ENCODE measurements at regions not wholly inside any gene's neighbourhood (a gene's known extent, or its start where the extent isn't known, plus 50 kb on each side); places are given as distances from the start of the nearest gene placed in this dataset.

DNA sequence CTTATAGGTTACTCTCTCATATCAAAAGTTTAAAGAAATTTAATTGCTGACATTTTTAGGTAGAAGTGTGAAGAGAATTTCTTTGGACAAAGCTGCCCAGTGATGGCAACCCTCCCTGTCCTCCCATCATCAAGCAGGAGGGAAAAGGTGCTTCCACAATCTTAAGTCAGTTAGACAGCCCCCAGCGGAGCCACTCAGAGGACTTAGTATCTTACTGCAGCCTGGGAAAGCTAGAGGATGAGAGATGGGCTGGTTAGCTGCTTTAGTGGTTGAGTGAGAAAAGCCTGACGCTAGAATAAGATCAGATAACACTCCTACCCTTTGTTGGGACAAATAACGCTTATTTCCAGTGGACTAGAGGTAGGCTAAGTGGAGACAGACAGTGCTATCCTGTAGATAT, 227.1 kb downstream of the RFPL4B start:
- Histone ChIP-seq H3K27ac (ENCODE audit: low read depth in 2 of 2, low read length in 1 of 2) (no peak overlapping the region), H3F3A (replicated peaks; ENCODE audit: insufficient read depth) (no peaks in the 10 kb centered on the region), H3K79me2 (ENCODE audit: insufficient read depth) (no peaks in the 10 kb centered on the region), H2AFZ (ENCODE audit: low read depth) (no peak overlapping the region), H3K4me3 (ENCODE audit: low read depth in 2 of 2, low read length in 1 of 2) (no peak overlapping the region), H3K36me3 (replicated peaks in 1 of 2; ENCODE audit: control insufficient read depth in 1 of 2, insufficient read depth in 2 of 2, low read length in 1 of 2) (no peaks in the 10 kb centered on the region), H4K20me1 (ENCODE audit: insufficient read depth) (no peaks in the 10 kb centered on the region), H3K4me2 (no peak overlapping the region), H3K9ac (no peak overlapping the region), H3K4me1 (ENCODE audit: control insufficient read depth in 1 of 2, insufficient read depth in 2 of 2, low read depth in 1 of 2, low read length in 1 of 2) (peaks cover 0 to 6% of the 10 kb centered on the region in 2 experiments; a peak in 1 of 4 replicates), H3K9me2 (peaks cover 3% of the 10 kb centered on the region; the same call in 1 of the 2 replicates), H3K27me3 (ENCODE audit: insufficient read depth) (no peaks in the 10 kb centered on the region), H3K9me3 (no peaks in the 10 kb centered on the region)
- 88% methylated on average over 3 of the region's 3 CpGs for WGBS (ENCODE audit: low lambda C conversion rate)
- CTCF ChIA-PET, result interaction anchor here (1.4 kb wide), 1 partner anchor 9 kb away, joined by 3 read pairs; no protein-coding TSS in a partner anchor
- POLR2A ChIA-PET, result no interaction called here
- no peak for DNase-seq
- TF ChIP-seq TAF1 (IDR thresholded peaks at IDR 0.05; ENCODE audit: borderline replicate concordance, low read depth, low read length), result no peak
- TF ChIP-seq, protein P1, sequence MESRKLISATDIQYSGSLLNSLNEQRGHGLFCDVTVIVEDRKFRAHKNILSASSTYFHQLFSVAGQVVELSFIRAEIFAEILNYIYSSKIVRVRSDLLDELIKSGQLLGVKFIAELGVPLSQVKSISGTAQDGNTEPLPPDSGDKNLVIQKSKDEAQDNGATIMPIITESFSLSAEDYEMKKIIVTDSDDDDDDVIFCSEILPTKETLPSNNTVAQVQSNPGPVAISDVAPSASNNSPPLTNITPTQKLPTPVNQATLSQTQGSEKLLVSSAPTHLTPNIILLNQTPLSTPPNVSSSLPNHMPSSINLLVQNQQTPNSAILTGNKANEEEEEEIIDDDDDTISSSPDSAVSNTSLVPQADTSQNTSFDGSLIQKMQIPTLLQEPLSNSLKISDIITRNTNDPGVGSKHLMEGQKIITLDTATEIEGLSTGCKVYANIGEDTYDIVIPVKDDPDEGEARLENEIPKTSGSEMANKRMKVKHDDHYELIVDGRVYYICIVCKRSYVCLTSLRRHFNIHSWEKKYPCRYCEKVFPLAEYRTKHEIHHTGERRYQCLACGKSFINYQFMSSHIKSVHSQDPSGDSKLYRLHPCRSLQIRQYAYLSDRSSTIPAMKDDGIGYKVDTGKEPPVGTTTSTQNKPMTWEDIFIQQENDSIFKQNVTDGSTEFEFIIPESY (IDR thresholded peaks at IDR 0.05; ENCODE audit: borderline replicate concordance, low read depth), result no peak
- no peak for TF ChIP-seq TEAD4 (IDR thresholded peaks at IDR 0.05; ENCODE audit: borderline replicate concordance, insufficient read depth)
- TF ChIP-seq, protein P2, sequence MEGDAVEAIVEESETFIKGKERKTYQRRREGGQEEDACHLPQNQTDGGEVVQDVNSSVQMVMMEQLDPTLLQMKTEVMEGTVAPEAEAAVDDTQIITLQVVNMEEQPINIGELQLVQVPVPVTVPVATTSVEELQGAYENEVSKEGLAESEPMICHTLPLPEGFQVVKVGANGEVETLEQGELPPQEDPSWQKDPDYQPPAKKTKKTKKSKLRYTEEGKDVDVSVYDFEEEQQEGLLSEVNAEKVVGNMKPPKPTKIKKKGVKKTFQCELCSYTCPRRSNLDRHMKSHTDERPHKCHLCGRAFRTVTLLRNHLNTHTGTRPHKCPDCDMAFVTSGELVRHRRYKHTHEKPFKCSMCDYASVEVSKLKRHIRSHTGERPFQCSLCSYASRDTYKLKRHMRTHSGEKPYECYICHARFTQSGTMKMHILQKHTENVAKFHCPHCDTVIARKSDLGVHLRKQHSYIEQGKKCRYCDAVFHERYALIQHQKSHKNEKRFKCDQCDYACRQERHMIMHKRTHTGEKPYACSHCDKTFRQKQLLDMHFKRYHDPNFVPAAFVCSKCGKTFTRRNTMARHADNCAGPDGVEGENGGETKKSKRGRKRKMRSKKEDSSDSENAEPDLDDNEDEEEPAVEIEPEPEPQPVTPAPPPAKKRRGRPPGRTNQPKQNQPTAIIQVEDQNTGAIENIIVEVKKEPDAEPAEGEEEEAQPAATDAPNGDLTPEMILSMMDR (IDR thresholded peaks at IDR 0.05), result no peak
- TF ChIP-seq JUND (IDR thresholded peaks at IDR 0.05), result no peak
- TF ChIP-seq, protein P3, sequence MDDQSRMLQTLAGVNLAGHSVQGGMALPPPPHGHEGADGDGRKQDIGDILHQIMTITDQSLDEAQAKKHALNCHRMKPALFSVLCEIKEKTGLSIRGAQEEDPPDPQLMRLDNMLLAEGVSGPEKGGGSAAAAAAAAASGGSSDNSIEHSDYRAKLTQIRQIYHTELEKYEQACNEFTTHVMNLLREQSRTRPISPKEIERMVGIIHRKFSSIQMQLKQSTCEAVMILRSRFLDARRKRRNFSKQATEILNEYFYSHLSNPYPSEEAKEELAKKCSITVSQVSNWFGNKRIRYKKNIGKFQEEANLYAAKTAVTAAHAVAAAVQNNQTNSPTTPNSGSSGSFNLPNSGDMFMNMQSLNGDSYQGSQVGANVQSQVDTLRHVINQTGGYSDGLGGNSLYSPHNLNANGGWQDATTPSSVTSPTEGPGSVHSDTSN (IDR thresholded peaks at IDR 0.05), result no peak
- no peak for TF ChIP-seq RCOR1 (IDR thresholded peaks at IDR 0.05; ENCODE audit: low read length)
- TF ChIP-seq, protein P4, sequence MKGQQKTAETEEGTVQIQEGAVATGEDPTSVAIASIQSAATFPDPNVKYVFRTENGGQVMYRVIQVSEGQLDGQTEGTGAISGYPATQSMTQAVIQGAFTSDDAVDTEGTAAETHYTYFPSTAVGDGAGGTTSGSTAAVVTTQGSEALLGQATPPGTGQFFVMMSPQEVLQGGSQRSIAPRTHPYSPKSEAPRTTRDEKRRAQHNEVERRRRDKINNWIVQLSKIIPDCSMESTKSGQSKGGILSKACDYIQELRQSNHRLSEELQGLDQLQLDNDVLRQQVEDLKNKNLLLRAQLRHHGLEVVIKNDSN (IDR thresholded peaks at IDR 0.05; ENCODE audit: borderline replicate concordance, low read depth), result no peak
- TF ChIP-seq NRF1 (IDR thresholded peaks at IDR 0.05; ENCODE audit: low read depth, low read length), result no peak
- TF ChIP-seq POLR2AphosphoS5 (IDR thresholded peaks at IDR 0.05; ENCODE audit: low read depth, low read length), result no peak
- no peak for TF ChIP-seq RXRA (IDR thresholded peaks at IDR 0.05; ENCODE audit: borderline replicate concordance, low read depth)
- no peak for TF ChIP-seq GABPA (IDR thresholded peaks at IDR 0.05; ENCODE audit: low read depth)
- no peak for TF ChIP-seq FOXJ3 (CRISPR knock-in tag; IDR thresholded peaks at IDR 0.05)
- TF ChIP-seq TCF12 (IDR thresholded peaks at IDR 0.05), result no peak
- TF ChIP-seq, protein P5, sequence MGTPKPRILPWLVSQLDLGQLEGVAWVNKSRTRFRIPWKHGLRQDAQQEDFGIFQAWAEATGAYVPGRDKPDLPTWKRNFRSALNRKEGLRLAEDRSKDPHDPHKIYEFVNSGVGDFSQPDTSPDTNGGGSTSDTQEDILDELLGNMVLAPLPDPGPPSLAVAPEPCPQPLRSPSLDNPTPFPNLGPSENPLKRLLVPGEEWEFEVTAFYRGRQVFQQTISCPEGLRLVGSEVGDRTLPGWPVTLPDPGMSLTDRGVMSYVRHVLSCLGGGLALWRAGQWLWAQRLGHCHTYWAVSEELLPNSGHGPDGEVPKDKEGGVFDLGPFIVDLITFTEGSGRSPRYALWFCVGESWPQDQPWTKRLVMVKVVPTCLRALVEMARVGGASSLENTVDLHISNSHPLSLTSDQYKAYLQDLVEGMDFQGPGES (IDR thresholded peaks at IDR 0.05; ENCODE audit: low read depth, low read length), result no peak
- no peak for TF ChIP-seq MEF2A (IDR thresholded peaks at IDR 0.05; ENCODE audit: borderline replicate concordance, low read depth)
- no peak for TF ChIP-seq SIN3A (IDR thresholded peaks at IDR 0.05; ENCODE audit: borderline replicate concordance, low read depth, low read length)
- no peak for TF ChIP-seq YY1 (IDR thresholded peaks at IDR 0.05; ENCODE audit: low read depth)
- TF ChIP-seq RAD21 (IDR thresholded peaks at IDR 0.05; ENCODE audit: low read length), result no peak
- TF ChIP-seq, protein P6, sequence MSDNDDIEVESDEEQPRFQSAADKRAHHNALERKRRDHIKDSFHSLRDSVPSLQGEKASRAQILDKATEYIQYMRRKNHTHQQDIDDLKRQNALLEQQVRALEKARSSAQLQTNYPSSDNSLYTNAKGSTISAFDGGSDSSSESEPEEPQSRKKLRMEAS (IDR thresholded peaks at IDR 0.05; ENCODE audit: low read depth), result no peak

Data from SK-N-SH (cell line).